SK-N-SH (cell line): ENCODE measurements at regions not wholly inside any gene's neighbourhood (a gene's known extent, or its start where the extent isn't known, plus 50 kb on each side); places are given as distances from the start of the nearest gene placed in this dataset.

Source experiments
- CTCF ChIA-PET: fragments of 300-600, 350-600 bp; formaldehyde crosslinking; extraction: SDS; loops from one replicate; lab custom pipeline; 2021; lab: Yijun Ruan, JAX
- POLR2A ChIA-PET: fragments of 350-600 bp; sonication (Branson Sonifier 250); formaldehyde crosslinking; extraction: SDS; loops from one replicate; lab custom pipeline; 2020; ENCODE audit warnings: antibody characterized with exemption, inconsistent platforms; lab: Yijun Ruan, JAX
- DNase-seq: peaks from one replicate; pipeline ENCODE4 v3.0.0; 2012
- H2AFZ ChIP-seq: fragments of 200-600 bp; sonication (generic); 2 replicates; pipeline ENCODE4 v1.8.1; 2016; ENCODE audit warnings: antibody characterized with exemption, mild to moderate bottlenecking, low read depth
- H3F3A ChIP-seq: fragments of 200-600 bp; sonication (generic); replicated peaks from 2 replicates; pipeline ENCODE3; 2016; ENCODE audit warnings: antibody characterized with exemption, mild to moderate bottlenecking; ENCODE audit not compliant: insufficient read depth
- H3K27ac ChIP-seq, 2 experiments: fragments of 200-500 bp in 1 of 2; fragments of 200-600 bp in 1 of 2; sonication (Bioruptor generic) in 1 of 2; sonication (generic), shearing (Covaris generic) in 1 of 2; 2 replicates each; pipeline versions ENCODE4 v1.5.1 to v1.6.1; 2014 to 2016; ENCODE audit warnings: low read depth in 2 of 2, inconsistent platforms in 1 of 2, low read length in 1 of 2, mild to moderate bottlenecking in 1 of 2, mixed read lengths in 1 of 2
- H3K27me3 ChIP-seq: fragments of 200-600 bp; sonication (generic), shearing (Covaris generic); 2 replicates; pipeline ENCODE4 v1.6.1; 2016; ENCODE audit warnings: mixed run types; ENCODE audit not compliant: insufficient read depth
- H3K36me3 ChIP-seq, 2 experiments: fragments of 200-500 bp in 1 of 2; fragments of 200-600 bp in 1 of 2; sonication (Bioruptor generic) in 1 of 2; sonication (generic) in 1 of 2; replicated peaks in 1 of 2; 2 replicates each; pipeline versions ENCODE3 to v1.5.1; 2014 to 2016; ENCODE audit warnings: low read length in 1 of 2, mild to moderate bottlenecking in 1 of 2; ENCODE audit not compliant: insufficient read depth in 2 of 2, control insufficient read depth in 1 of 2
- H3K4me1 ChIP-seq, 2 experiments: fragments of 200-500 bp in 1 of 2; fragments of 200-600 bp in 1 of 2; sonication (Bioruptor generic) in 1 of 2; sonication (generic), shearing (Covaris generic) in 1 of 2; 2 replicates each; pipeline versions ENCODE4 v1.5.1 to v1.6.1; 2014 to 2016; ENCODE audit warnings: low read depth in 1 of 2, low read length in 1 of 2, mixed run types in 1 of 2; ENCODE audit not compliant: insufficient read depth in 2 of 2, control insufficient read depth in 1 of 2
- H3K4me2 ChIP-seq: fragments of 200-600 bp; sonication (generic), shearing (Covaris generic); 2 replicates; pipeline ENCODE4 v1.6.1; 2017; ENCODE audit warnings: mixed run types
- H3K4me3 ChIP-seq, 2 experiments: fragments of 200-500 bp in 1 of 2; fragments of 200-600 bp in 1 of 2; sonication (Bioruptor generic) in 1 of 2; sonication (generic), shearing (Covaris generic) in 1 of 2; 2 replicates each; pipeline versions ENCODE4 v1.5.1 to v1.8.1; 2014 to 2016; ENCODE audit warnings: low read depth in 2 of 2, inconsistent platforms in 1 of 2, low read length in 1 of 2, mild to moderate bottlenecking in 1 of 2, mixed read lengths in 1 of 2, moderate library complexity in 1 of 2
- H3K79me2 ChIP-seq: fragments of 200-600 bp; sonication (generic); 2 replicates; pipeline ENCODE4 v1.8.1; 2017; ENCODE audit warnings: mild to moderate bottlenecking; ENCODE audit not compliant: insufficient read depth
- H3K9ac ChIP-seq: fragments of 200-600 bp; sonication (generic); 2 replicates; pipeline ENCODE4 v1.6.1; 2017; ENCODE audit warnings: mixed run types
- H3K9me2 ChIP-seq: fragments of 200-600 bp; sonication (generic); 2 replicates; pipeline ENCODE4 v1.6.1; 2017; ENCODE audit warnings: mixed run types
- H3K9me3 ChIP-seq: fragments of 200-600 bp; sonication (generic); 2 replicates; pipeline ENCODE4 v1.6.1; 2017; ENCODE audit warnings: mixed run types, mild to moderate bottlenecking, moderate library complexity
- H4K20me1 ChIP-seq: fragments of 200-600 bp; sonication (generic); 2 replicates; pipeline ENCODE4 v1.6.1; 2017; ENCODE audit warnings: mild to moderate bottlenecking, mixed run types; ENCODE audit not compliant: insufficient read depth
- ELF1 ChIP-seq: IDR thresholded peaks from 2 replicates; pipeline ENCODE4 v1.4.0; 2012
- FOSL2 ChIP-seq: IDR thresholded peaks from 2 replicates; pipeline ENCODE4 v1.4.0; 2012; ENCODE audit warnings: low read depth, mild to moderate bottlenecking, moderate library complexity, borderline replicate concordance
- FOXJ3 ChIP-seq: sonication (generic); formaldehyde crosslinking; IDR thresholded peaks from 2 replicates; pipeline ENCODE4 v1.5.1; 2020; ENCODE audit warnings: mild to moderate bottlenecking, missing genetic modification reagents
- JUND ChIP-seq: IDR thresholded peaks from 2 replicates; pipeline ENCODE4 v1.4.0; 2012
- MEF2A ChIP-seq: IDR thresholded peaks from 2 replicates; pipeline ENCODE4 v1.4.0; 2012; ENCODE audit warnings: low read depth, borderline replicate concordance
- MXI1 ChIP-seq: IDR thresholded peaks from 2 replicates; pipeline ENCODE4 v1.6.1; 2012; ENCODE audit warnings: mild to moderate bottlenecking, low read depth, low read length, improper control_type of control experiment
- NRF1 ChIP-seq: IDR thresholded peaks from 2 replicates; pipeline ENCODE4 v1.6.1; 2012; ENCODE audit warnings: low read depth, mild to moderate bottlenecking, low read length
- RAD21 ChIP-seq: IDR thresholded peaks from 2 replicates; pipeline ENCODE4 v1.6.1; 2012; ENCODE audit warnings: mild to moderate bottlenecking, low read length
- RFX5 ChIP-seq: IDR thresholded peaks from 2 replicates; pipeline ENCODE4 v1.6.1; 2012; ENCODE audit warnings: mild to moderate bottlenecking, improper control_type of control experiment, low read length
- RXRA ChIP-seq: IDR thresholded peaks from 2 replicates; pipeline ENCODE4 v1.4.0; 2012; ENCODE audit warnings: low read depth, mild to moderate bottlenecking, borderline replicate concordance
- SMC3 ChIP-seq: IDR thresholded peaks from 2 replicates; pipeline ENCODE4 v1.6.1; 2012; ENCODE audit warnings: low read depth, low read length, improper control_type of control experiment
- TAF1 ChIP-seq: IDR thresholded peaks from 2 replicates; pipeline ENCODE4 v1.6.1; 2012; ENCODE audit warnings: low read depth, mild to moderate bottlenecking, low read length, moderate library complexity, borderline replicate concordance
- TCF12 ChIP-seq: IDR thresholded peaks from 2 replicates; pipeline ENCODE4 v1.4.0; 2012
- YY1 ChIP-seq: IDR thresholded peaks from 2 replicates; pipeline ENCODE4 v1.4.0; 2012; ENCODE audit warnings: low read depth, mild to moderate bottlenecking
- WGBS: methylation state at CpG from one replicate; pipeline ENCODE4 v1.1.6; 2017; ENCODE audit warnings: low lambda C conversion rate; 5-methylcytosine and 5-hydroxymethylcytosine counted together
- TF ChIP-seq, protein P1 (sequence below): fragments of 150-350 bp; IDR thresholded peaks from 2 replicates; pipeline ENCODE4 v1.6.1; 2016; ENCODE audit warnings: mild to moderate bottlenecking, low read depth, low read length
- TF ChIP-seq, protein P2 (sequence below): IDR thresholded peaks from 2 replicates; pipeline ENCODE4 v1.4.0; 2012; ENCODE audit warnings: low read depth
- TF ChIP-seq, protein P3 (sequence below): IDR thresholded peaks from 2 replicates; pipeline ENCODE4 v1.4.0; 2012; ENCODE audit warnings: low read depth, borderline replicate concordance
- TF ChIP-seq, protein P4 (sequence below): fragments of 150-350 bp; IDR thresholded peaks from 2 replicates; pipeline ENCODE4 v1.6.1; 2017; ENCODE audit warnings: antibody characterized with exemption, low read length, low read depth, borderline replicate concordance
- TF ChIP-seq, protein P5 (sequence below): IDR thresholded peaks from 2 replicates; pipeline ENCODE4; 2012

DNA sequence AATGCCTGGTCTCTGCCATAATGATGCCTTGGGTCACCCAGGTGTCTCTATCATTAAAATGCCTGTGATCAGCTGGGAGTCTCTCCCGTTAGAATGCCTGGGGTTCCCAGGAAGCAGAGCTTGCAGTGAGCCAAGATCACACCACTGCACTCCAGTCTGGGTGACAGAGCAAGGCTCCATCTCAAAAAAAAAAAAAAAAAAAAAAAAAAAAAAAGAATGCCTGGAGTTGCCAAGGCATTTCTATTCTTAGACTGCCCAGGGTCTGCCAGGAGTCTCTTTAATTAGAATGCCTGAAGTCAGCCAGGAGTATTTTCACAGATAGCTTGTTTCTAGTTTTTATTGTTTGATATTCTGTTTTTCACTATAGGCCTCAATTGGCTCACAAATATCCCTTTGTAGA is 1552.5 kb downstream of the UQCRFS1 start:
- Histone ChIP-seq H3K9me3 (no peaks in the 10 kb centered on the region), H3K4me3 (no peak overlapping the region), H2AFZ (no peak overlapping the region), H3K27ac (no peak overlapping the region), H3K4me2 (no peak overlapping the region), H3K9ac (no peak overlapping the region), H3K27me3 (no peaks in the 10 kb centered on the region), H3K4me1 (no peaks in the 10 kb centered on the region), H3F3A (no peaks in the 10 kb centered on the region), H3K9me2 (0 out of 2 replicates have a peak, but pooled peaks cover 3% of the 10 kb centered on the region), H3K79me2 (no peaks in the 10 kb centered on the region), H3K36me3 (no peaks in the 10 kb centered on the region), H4K20me1 (no peaks in the 10 kb centered on the region)
- CTCF ChIA-PET = interaction anchor here (0.6 kb wide), 1 partner anchor 599 kb away, joined by 3 read pairs; no protein-coding TSS in a partner anchor
- POLR2A ChIA-PET = no interaction called here
- 0% methylated on average over 1 of the region's 1 CpG for WGBS
- TF ChIP-seq, protein P1, sequence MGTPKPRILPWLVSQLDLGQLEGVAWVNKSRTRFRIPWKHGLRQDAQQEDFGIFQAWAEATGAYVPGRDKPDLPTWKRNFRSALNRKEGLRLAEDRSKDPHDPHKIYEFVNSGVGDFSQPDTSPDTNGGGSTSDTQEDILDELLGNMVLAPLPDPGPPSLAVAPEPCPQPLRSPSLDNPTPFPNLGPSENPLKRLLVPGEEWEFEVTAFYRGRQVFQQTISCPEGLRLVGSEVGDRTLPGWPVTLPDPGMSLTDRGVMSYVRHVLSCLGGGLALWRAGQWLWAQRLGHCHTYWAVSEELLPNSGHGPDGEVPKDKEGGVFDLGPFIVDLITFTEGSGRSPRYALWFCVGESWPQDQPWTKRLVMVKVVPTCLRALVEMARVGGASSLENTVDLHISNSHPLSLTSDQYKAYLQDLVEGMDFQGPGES = no peak
- TF ChIP-seq MXI1 = no peak
- TF ChIP-seq RAD21 = no peak
- TF ChIP-seq JUND = no peak
- no peak for TF ChIP-seq ELF1
- TF ChIP-seq TAF1 = no peak
- no peak for TF ChIP-seq FOXJ3
- TF ChIP-seq, protein P2, sequence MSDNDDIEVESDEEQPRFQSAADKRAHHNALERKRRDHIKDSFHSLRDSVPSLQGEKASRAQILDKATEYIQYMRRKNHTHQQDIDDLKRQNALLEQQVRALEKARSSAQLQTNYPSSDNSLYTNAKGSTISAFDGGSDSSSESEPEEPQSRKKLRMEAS = no peak
- TF ChIP-seq RFX5 = no peak
- TF ChIP-seq, protein P3, sequence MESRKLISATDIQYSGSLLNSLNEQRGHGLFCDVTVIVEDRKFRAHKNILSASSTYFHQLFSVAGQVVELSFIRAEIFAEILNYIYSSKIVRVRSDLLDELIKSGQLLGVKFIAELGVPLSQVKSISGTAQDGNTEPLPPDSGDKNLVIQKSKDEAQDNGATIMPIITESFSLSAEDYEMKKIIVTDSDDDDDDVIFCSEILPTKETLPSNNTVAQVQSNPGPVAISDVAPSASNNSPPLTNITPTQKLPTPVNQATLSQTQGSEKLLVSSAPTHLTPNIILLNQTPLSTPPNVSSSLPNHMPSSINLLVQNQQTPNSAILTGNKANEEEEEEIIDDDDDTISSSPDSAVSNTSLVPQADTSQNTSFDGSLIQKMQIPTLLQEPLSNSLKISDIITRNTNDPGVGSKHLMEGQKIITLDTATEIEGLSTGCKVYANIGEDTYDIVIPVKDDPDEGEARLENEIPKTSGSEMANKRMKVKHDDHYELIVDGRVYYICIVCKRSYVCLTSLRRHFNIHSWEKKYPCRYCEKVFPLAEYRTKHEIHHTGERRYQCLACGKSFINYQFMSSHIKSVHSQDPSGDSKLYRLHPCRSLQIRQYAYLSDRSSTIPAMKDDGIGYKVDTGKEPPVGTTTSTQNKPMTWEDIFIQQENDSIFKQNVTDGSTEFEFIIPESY = no peak
- no peak for TF ChIP-seq NRF1
- no peak for TF ChIP-seq TCF12
- TF ChIP-seq, protein P4, sequence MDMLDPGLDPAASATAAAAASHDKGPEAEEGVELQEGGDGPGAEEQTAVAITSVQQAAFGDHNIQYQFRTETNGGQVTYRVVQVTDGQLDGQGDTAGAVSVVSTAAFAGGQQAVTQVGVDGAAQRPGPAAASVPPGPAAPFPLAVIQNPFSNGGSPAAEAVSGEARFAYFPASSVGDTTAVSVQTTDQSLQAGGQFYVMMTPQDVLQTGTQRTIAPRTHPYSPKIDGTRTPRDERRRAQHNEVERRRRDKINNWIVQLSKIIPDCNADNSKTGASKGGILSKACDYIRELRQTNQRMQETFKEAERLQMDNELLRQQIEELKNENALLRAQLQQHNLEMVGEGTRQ = no peak
- no peak for TF ChIP-seq MEF2A
- TF ChIP-seq RXRA = no peak
- TF ChIP-seq YY1 = no peak
- no peak for TF ChIP-seq SMC3
- TF ChIP-seq, protein P5, sequence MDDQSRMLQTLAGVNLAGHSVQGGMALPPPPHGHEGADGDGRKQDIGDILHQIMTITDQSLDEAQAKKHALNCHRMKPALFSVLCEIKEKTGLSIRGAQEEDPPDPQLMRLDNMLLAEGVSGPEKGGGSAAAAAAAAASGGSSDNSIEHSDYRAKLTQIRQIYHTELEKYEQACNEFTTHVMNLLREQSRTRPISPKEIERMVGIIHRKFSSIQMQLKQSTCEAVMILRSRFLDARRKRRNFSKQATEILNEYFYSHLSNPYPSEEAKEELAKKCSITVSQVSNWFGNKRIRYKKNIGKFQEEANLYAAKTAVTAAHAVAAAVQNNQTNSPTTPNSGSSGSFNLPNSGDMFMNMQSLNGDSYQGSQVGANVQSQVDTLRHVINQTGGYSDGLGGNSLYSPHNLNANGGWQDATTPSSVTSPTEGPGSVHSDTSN = no peak
- no peak for TF ChIP-seq FOSL2
- DNase-seq = no peak
